Endothelial cell of umbilical vein (primary cell): ENCODE measurements at regions not wholly inside any gene's neighbourhood (a gene's known extent, or its start where the extent isn't known, plus 50 kb on each side); places are given as distances from the start of the nearest gene placed in this dataset.

Source experiments
- EZH2 ChIP-seq: IDR thresholded peaks from 2 replicates; pipeline ENCODE4 v1.6.1; 2012; ENCODE audit warnings: borderline replicate concordance, low read depth, mild to moderate bottlenecking, moderate library complexity, low read length, inconsistent platforms; ENCODE audit not compliant: severe bottlenecking
- GATA2 ChIP-seq: IDR thresholded peaks from 2 replicates; pipeline ENCODE4 v1.7.0; 2011; ENCODE audit warnings: low read depth, mild to moderate bottlenecking, moderate library complexity, mixed read lengths, low read length; ENCODE audit not compliant: insufficient read length, insufficient read depth
- JUN ChIP-seq: IDR thresholded peaks from 2 replicates; pipeline ENCODE4 v1.6.1; 2011; ENCODE audit warnings: borderline replicate concordance, low read depth; ENCODE audit not compliant: insufficient read length, insufficient read depth
- MYC ChIP-seq: IDR thresholded peaks from one replicate; pipeline ENCODE4 v1.6.1; 2011; ENCODE audit warnings: mild to moderate bottlenecking, low read depth, low read length
- POLR2A ChIP-seq: IDR thresholded peaks from 2 replicates; pipeline ENCODE4 v1.6.1; 2012; ENCODE audit warnings: low read depth, mild to moderate bottlenecking, control low read depth, low read length
- POLR2AphosphoS5 ChIP-seq: IDR thresholded peaks from 2 replicates; pipeline ENCODE4 v1.6.1; 2012; ENCODE audit warnings: low read depth, mild to moderate bottlenecking, control low read depth, low read length, moderate library complexity; ENCODE audit not compliant: insufficient read depth
- TF ChIP-seq, protein P1 (sequence below), 2 donors: IDR thresholded peaks; 1 replicate in 1 of 2; 2 replicates in 1 of 2; pipeline ENCODE4 v1.5.1; 2011; ENCODE audit warnings: low read length in 2 of 2, mild to moderate bottlenecking in 2 of 2, moderate library complexity in 2 of 2, control low read depth in 1 of 2, inconsistent platforms in 1 of 2, low read depth in 1 of 2; ENCODE audit not compliant: insufficient read depth in 1 of 2; ENCODE audit errors: extremely low read depth in 1 of 2
- TF ChIP-seq, protein P2 (sequence below): IDR thresholded peaks from 2 replicates; pipeline ENCODE4 v1.6.1; 2011; ENCODE audit not compliant: insufficient read depth, insufficient read length

DNA sequence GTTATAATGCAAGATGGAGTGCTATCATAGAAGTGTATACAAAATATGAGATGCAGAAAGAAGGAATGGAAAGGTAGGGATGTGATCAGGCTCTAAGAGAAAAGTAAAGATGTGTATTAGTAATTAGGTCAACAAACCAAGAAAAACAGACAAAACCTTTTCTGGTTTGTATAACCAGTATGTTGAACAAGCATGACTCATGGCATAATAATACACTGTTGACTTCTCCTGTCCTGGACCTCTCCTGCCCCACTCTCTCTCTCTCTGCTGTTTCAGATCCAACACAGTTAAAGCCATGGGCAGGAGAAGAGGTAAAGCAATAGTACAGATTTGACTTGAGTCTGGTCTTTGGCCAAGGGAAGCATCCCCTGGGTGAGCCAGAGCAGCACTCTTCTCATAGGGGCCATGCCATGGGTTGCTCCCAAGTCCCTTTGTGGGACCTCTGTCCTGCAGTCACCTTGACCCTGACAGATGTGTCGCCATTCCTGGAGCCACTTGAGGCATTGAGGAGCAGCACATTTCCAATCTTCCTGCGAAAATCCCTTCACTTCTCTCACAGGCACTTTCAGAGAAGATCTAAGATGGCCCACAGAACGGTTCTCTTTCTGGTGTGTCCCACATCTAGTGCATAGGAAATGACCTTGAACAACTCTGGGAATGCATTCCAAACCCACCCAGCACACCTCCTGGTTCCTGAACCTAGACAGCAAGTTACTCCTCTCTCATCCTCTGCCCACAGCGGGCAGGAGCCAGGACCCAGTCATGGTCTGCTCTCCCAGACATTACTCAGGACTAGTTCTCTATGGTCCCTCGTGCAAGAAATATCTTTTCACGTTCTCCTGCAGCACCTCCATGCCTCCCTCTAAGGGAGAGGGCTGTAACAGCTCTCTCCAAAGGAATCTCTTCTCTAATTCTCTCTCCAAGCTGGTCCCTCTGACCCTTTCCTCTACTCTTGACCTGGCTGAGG lies 58.2 kb upstream of the PRSS23 start:
- peak; percentile 63 for TF ChIP-seq POLR2A
- TF ChIP-seq, protein P1, sequence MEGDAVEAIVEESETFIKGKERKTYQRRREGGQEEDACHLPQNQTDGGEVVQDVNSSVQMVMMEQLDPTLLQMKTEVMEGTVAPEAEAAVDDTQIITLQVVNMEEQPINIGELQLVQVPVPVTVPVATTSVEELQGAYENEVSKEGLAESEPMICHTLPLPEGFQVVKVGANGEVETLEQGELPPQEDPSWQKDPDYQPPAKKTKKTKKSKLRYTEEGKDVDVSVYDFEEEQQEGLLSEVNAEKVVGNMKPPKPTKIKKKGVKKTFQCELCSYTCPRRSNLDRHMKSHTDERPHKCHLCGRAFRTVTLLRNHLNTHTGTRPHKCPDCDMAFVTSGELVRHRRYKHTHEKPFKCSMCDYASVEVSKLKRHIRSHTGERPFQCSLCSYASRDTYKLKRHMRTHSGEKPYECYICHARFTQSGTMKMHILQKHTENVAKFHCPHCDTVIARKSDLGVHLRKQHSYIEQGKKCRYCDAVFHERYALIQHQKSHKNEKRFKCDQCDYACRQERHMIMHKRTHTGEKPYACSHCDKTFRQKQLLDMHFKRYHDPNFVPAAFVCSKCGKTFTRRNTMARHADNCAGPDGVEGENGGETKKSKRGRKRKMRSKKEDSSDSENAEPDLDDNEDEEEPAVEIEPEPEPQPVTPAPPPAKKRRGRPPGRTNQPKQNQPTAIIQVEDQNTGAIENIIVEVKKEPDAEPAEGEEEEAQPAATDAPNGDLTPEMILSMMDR (IDR thresholded peaks at IDR 0.05; ENCODE audit: extremely low read depth in 1 of 2, insufficient read depth in 1 of 2, low read depth in 1 of 2, low read length in 2 of 2), result no peak
- TF ChIP-seq, protein P2, sequence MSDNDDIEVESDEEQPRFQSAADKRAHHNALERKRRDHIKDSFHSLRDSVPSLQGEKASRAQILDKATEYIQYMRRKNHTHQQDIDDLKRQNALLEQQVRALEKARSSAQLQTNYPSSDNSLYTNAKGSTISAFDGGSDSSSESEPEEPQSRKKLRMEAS, result no peak
- no peak for TF ChIP-seq EZH2
- peak; percentile 78 for TF ChIP-seq POLR2AphosphoS5
- TF ChIP-seq MYC, result no peak
- no peak for TF ChIP-seq GATA2
- TF ChIP-seq JUN, result peak; percentile 82
